HL-60 (cell line): ENCODE measurements at regions not wholly inside any gene's neighbourhood (a gene's known extent, or its start where the extent isn't known, plus 50 kb on each side); places are given as distances from the start of the nearest gene placed in this dataset.

Source experiments
- DNase-seq, 2 experiments: peaks; one replicate each; pipeline ENCODE4 v3.0.0-alpha.2; 2010 to 2020; ENCODE audit warnings: low read depth in 1 of 2, low spot score in 1 of 2
- H3K27ac ChIP-seq: fragments of 250-450 bp; sonication (Bioruptor Pico); replicated peaks from 2 replicates; pipeline ENCODE4 v1.5.1; 2020; ENCODE audit warnings: mild to moderate bottlenecking, moderate library complexity
- H3K27me3 ChIP-seq: fragments of 250-450 bp; sonication (Bioruptor Pico); 2 replicates; pipeline ENCODE4 v1.5.1; 2021; ENCODE audit warnings: mild to moderate bottlenecking, moderate library complexity; ENCODE audit not compliant: insufficient read depth, poor library complexity, severe bottlenecking
- H3K4me3 ChIP-seq: replicated peaks from 2 replicates; pipeline ENCODE4 v1.5.1; 2011; ENCODE audit warnings: mild to moderate bottlenecking, control low read depth, low read length; ENCODE audit not compliant: insufficient read depth
- GABPA ChIP-seq: IDR thresholded peaks from 2 replicates; pipeline ENCODE4 v1.6.1; 2012; ENCODE audit warnings: low read depth
- POLR2AphosphoS5 ChIP-seq: IDR thresholded peaks from 2 replicates; pipeline ENCODE4 v1.6.1; 2012; ENCODE audit warnings: low read depth
- SPI1 ChIP-seq: IDR thresholded peaks from 2 replicates; pipeline ENCODE4 v1.6.1; 2012; ENCODE audit warnings: low read depth, mild to moderate bottlenecking, borderline replicate concordance
- TF ChIP-seq, protein P1 (sequence below): IDR thresholded peaks from one replicate; pipeline ENCODE4 v1.5.1; 2011; ENCODE audit warnings: low read length, control low read depth, inconsistent platforms; ENCODE audit not compliant: insufficient read depth
- TF ChIP-seq, protein P2 (sequence below): IDR thresholded peaks from 2 replicates; pipeline ENCODE4 v1.6.1; 2012; ENCODE audit warnings: low read depth; ENCODE audit not compliant: insufficient replicate concordance

DNA sequence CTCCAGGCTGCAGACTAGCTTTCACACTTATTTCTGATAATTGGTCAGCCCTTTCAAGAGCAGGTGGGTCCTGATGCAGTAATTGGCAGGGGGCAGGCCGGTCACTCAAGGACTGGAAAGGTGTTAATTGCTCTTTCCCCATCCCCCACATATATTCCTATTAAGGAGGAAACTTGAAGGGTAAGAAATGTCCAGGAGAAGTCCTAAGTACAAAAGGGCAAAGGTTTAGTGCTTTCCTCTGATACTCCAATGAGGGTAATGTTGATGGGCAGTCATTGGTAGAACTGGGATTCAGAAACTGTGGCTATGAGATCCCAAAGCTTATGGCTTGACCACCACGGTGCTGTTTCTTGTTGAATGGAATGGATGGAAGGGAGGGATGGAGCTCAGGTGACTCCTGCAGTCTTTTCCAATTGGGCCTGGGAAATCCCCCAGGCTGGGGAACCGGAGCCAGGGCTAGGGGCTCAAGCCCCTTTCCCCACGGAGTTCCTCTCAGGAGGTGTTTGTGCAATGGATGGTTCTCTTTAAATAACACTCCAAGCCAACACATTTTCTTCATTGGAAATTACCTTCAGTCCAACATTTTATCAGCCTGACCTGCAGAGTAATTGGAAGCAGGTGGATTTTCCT is 103.2 kb upstream of the ALDH1B1 start:
- Histone ChIP-seq H3K27me3 (no peaks in the 10 kb centered on the region), H3K4me3 (no peak overlapping the region), H3K27ac (no peak overlapping the region)
- no peak for DNase-seq
- TF ChIP-seq, protein P1, sequence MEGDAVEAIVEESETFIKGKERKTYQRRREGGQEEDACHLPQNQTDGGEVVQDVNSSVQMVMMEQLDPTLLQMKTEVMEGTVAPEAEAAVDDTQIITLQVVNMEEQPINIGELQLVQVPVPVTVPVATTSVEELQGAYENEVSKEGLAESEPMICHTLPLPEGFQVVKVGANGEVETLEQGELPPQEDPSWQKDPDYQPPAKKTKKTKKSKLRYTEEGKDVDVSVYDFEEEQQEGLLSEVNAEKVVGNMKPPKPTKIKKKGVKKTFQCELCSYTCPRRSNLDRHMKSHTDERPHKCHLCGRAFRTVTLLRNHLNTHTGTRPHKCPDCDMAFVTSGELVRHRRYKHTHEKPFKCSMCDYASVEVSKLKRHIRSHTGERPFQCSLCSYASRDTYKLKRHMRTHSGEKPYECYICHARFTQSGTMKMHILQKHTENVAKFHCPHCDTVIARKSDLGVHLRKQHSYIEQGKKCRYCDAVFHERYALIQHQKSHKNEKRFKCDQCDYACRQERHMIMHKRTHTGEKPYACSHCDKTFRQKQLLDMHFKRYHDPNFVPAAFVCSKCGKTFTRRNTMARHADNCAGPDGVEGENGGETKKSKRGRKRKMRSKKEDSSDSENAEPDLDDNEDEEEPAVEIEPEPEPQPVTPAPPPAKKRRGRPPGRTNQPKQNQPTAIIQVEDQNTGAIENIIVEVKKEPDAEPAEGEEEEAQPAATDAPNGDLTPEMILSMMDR, result no peak
- TF ChIP-seq POLR2AphosphoS5 (no peak), SPI1 (no peak), GABPA (no peak)
- TF ChIP-seq, protein P2, sequence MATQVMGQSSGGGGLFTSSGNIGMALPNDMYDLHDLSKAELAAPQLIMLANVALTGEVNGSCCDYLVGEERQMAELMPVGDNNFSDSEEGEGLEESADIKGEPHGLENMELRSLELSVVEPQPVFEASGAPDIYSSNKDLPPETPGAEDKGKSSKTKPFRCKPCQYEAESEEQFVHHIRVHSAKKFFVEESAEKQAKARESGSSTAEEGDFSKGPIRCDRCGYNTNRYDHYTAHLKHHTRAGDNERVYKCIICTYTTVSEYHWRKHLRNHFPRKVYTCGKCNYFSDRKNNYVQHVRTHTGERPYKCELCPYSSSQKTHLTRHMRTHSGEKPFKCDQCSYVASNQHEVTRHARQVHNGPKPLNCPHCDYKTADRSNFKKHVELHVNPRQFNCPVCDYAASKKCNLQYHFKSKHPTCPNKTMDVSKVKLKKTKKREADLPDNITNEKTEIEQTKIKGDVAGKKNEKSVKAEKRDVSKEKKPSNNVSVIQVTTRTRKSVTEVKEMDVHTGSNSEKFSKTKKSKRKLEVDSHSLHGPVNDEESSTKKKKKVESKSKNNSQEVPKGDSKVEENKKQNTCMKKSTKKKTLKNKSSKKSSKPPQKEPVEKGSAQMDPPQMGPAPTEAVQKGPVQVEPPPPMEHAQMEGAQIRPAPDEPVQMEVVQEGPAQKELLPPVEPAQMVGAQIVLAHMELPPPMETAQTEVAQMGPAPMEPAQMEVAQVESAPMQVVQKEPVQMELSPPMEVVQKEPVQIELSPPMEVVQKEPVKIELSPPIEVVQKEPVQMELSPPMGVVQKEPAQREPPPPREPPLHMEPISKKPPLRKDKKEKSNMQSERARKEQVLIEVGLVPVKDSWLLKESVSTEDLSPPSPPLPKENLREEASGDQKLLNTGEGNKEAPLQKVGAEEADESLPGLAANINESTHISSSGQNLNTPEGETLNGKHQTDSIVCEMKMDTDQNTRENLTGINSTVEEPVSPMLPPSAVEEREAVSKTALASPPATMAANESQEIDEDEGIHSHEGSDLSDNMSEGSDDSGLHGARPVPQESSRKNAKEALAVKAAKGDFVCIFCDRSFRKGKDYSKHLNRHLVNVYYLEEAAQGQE, result no peak

DNA sequence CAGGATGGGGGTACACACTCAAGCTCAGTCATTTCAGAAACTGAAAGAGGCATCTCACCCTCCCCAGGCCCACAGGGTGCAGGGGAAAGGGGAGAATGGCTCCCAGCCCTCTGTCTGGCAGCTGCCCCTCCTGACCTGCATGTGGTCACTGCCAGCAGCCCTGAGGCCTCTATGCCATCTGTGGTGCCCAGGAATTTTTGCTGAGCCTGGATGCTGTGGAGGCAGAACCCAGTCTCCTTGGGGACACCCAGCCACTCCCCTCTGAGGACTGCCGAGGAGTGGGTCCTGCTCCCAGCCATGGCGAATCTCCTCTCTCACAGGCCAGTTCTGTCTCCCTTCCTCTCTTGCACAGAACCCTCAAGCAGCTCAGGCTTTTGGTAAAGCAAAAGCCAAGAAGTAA is 104.0 kb upstream of the ALDH1B1 start:
- DNase-seq, result no peak
- Histone ChIP-seq H3K27me3 (no peaks in the 10 kb centered on the region), H3K27ac (no peak overlapping the region), H3K4me3 (no peak overlapping the region)
- TF ChIP-seq, protein P2, result no peak
- no peak for TF ChIP-seq GABPA
- TF ChIP-seq, protein P1, result no peak
- TF ChIP-seq SPI1, result no peak
- no peak for TF ChIP-seq POLR2AphosphoS5

DNA sequence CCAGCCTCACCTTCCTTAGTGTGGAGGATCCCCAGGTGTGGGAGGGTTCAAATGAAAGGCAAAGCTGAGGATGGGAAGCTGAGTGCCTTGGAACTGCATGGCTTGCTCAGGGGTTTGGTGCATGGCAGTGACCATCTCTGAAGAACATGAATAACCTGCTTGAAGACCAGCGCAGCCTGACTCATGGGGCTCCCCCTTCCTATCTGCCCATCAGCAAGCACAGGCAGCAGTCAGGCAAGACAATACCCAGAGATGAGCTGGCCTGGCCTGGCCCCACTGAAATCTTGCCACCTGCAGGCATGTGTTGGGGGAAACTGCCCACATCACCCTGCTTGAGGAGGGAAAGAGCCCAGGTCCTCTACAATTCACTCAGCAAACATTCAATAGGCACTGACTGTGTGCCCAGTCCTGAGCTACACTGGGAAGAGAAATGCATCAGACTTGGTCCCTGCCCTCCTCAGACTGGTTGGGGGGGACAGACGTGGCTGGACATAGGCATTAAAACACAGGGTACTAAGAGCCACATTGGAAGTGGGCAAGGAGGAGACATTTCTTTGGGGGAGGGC is 105.0 kb upstream of the ALDH1B1 start:
- TF ChIP-seq, protein P2, result no peak
- TF ChIP-seq SPI1, result no peak
- TF ChIP-seq POLR2AphosphoS5, result no peak
- TF ChIP-seq GABPA, result no peak
- TF ChIP-seq, protein P1, result no peak
- H3K27me3 ChIP-seq, result no peaks in the 10 kb centered on the region
- no peak overlapping the region for H3K4me3 ChIP-seq
- H3K27ac ChIP-seq, result no peak overlapping the region
- no peak for DNase-seq
